ENCODE measurements at regions not wholly inside any gene's neighbourhood (a gene's known extent, or its start where the extent isn't known, plus 50 kb on each side); places are given as distances from the start of the nearest gene placed in this dataset.
A peak's percentile ranks its signal among the peaks of the same experiment; 100 is the strongest.
"Not testable (repeated sequence)": the region's sequence is repeated elsewhere in the genome, so short reads cannot be mapped to it uniquely, and the experiment has no call there.

- DNase-seq: no peak
These were observed 51.3 kb upstream of the BOD1 start for GRCh38 chr5:173667702-173668101.

- no peak for DNase-seq
These were observed 51.9 kb upstream of the BOD1 start for GRCh38 chr5:173668245-173668800.

- no peak for DNase-seq
These were observed 52.5 kb upstream of the BOD1 start for GRCh38 chr5:173668910-173669309.

GRCh38 chr5:173669483-173669882 is 53.0 kb upstream of the BOD1 start:
- DNase-seq: no peak

GRCh38 chr5:173670130-173670651 is 53.7 kb upstream of the BOD1 start:
- peak in 2 of 58 donors; percentile 41 to 50 for DNase-seq

GRCh38 chr5:173670791-173671120 is 54.3 kb upstream of the BOD1 start:
- peak in 41 of 58 donors; percentile 25 to 93 (median 70) for DNase-seq

GRCh38 chr5:173671121-173671949 is 54.9 kb upstream of the BOD1 start:
- DNase-seq: peak in 57 of 58 donors; percentile 34 to 93 (median 79)

GRCh38 chr5:173672166-173672565 is 55.7 kb upstream of the BOD1 start:
- no peak for DNase-seq

- DNase-seq: no peak
These were observed 56.4 kb upstream of the BOD1 start for GRCh38 chr5:173672891-173673290.

- peak in 16 of 58 donors; percentile 8 to 69 (median 38) for DNase-seq
These were observed 57.0 kb upstream of the BOD1 start for GRCh38 chr5:173673295-173674101.

GRCh38 chr5:173675287-173675996 is 59.0 kb upstream of the BOD1 start:
- DNase-seq: no peak

GRCh38 chr5:173676375-173676774 is 59.9 kb upstream of the BOD1 start:
- no peak for DNase-seq

GRCh38 chr5:173677125-173677672 is 60.7 kb upstream of the BOD1 start:
- no peak for DNase-seq

- no peak for DNase-seq
These were observed 63.6 kb upstream of the BOD1 start for GRCh38 chr5:173679909-173680630.

GRCh38 chr5:173680660-173681242 is 64.3 kb upstream of the BOD1 start:
- DNase-seq: no peak

- DNase-seq: no peak
These were observed 65.9 kb upstream of the BOD1 start for GRCh38 chr5:173682313-173682712.

GRCh38 chr5:173684535-173684934 is 68.1 kb upstream of the BOD1 start:
- not testable (repeated sequence) for DNase-seq

GRCh38 chr5:173686950-173687349 is 70.5 kb upstream of the BOD1 start:
- no peak for DNase-seq

- DNase-seq: no peak
These were observed 72.3 kb upstream of the BOD1 start for GRCh38 chr5:173688703-173689102.
